ENCODE measurements at regions not wholly inside any gene's neighbourhood (a gene's known extent, or its start where the extent isn't known, plus 50 kb on each side); places are given as distances from the start of the nearest gene placed in this dataset.

- Histone ChIP-seq H4K20me1 (ENCODE audit: insufficient read depth, low read length, poor library complexity, severe bottlenecking) (no peaks in the 10 kb centered on the region), H3K9me3 (ENCODE audit: insufficient read depth, low read depth, low read length) (no peaks in the 10 kb centered on the region), H3K79me2 (ENCODE audit: insufficient read depth, low read length) (no peaks in the 10 kb centered on the region), H3K9me2 (replicated peaks; ENCODE audit: low read depth, low read length) (0 out of 2 replicates have a peak, but pooled peaks cover 4% of the 10 kb centered on the region), H3K4me2 (ENCODE audit: low read depth, low read length, poor library complexity, severe bottlenecking) (no peak overlapping the region), H3K27me3 (ENCODE audit: insufficient read depth, low read length, poor library complexity, severe bottlenecking) (no peaks in the 10 kb centered on the region), H3K4me1 (ENCODE audit: insufficient read depth, low read length, poor library complexity, severe bottlenecking) (no peaks in the 10 kb centered on the region), H3K36me3 (ENCODE audit: insufficient read depth, low read length) (no peaks in the 10 kb centered on the region), H3K4me3 (ENCODE audit: low read length, poor library complexity, severe bottlenecking) (no peak overlapping the region), H3K9ac (ENCODE audit: low read depth, low read length, poor library complexity, severe bottlenecking) (no peak overlapping the region), H2AFZ (ENCODE audit: low read length) (no peak overlapping the region), H3F3A (ENCODE audit: low read depth) (no peaks in the 10 kb centered on the region)
- TF ChIP-seq EZH2phosphoT487 (IDR thresholded peaks at IDR 0.05; ENCODE audit: borderline replicate concordance), result no peak
- TF ChIP-seq, protein P1, sequence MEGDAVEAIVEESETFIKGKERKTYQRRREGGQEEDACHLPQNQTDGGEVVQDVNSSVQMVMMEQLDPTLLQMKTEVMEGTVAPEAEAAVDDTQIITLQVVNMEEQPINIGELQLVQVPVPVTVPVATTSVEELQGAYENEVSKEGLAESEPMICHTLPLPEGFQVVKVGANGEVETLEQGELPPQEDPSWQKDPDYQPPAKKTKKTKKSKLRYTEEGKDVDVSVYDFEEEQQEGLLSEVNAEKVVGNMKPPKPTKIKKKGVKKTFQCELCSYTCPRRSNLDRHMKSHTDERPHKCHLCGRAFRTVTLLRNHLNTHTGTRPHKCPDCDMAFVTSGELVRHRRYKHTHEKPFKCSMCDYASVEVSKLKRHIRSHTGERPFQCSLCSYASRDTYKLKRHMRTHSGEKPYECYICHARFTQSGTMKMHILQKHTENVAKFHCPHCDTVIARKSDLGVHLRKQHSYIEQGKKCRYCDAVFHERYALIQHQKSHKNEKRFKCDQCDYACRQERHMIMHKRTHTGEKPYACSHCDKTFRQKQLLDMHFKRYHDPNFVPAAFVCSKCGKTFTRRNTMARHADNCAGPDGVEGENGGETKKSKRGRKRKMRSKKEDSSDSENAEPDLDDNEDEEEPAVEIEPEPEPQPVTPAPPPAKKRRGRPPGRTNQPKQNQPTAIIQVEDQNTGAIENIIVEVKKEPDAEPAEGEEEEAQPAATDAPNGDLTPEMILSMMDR (conservative IDR thresholded peaks at IDR 0.05; ENCODE audit: low read length), result no peak
Measured at GRCh38 chr1:219795363-219795917, 132.9 kb downstream of the SLC30A10 start.

DNA sequence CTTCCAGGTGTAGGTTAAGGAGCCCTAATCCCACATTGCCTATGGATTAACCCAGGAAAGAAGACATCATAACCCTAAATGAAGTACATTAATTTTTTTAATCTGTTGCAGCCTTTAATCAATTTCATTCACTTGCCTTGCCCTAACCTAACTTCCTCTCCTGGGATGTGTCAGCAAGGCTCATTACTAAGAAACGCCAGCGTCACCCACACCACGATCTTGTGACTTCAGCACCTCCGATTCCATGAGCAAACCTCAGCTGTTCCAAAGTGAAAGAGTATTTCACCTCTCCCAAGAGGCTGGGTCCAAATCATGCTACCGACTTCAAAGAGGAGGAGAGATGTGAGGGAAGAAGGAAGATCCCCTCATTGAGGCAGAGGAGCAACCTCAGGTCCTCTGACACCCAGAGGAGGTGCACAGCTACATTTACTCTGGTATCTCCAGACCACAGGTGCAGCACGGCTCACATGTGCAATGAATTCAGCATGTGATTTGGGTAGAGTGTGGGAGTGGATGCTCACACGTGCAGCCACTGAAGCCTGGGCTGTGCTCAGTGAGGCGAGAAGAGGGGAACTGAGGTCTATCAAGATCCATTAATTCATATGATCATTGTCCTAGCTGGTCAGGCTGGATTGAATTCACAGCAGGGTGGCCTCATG, 134.1 kb downstream of the SLC30A10 start:
- no peak overlapping the region for H2AFZ ChIP-seq (ENCODE audit: low read length)
- no peak overlapping the region for H3K4me3 ChIP-seq (ENCODE audit: low read length, poor library complexity, severe bottlenecking)
- H3F3A ChIP-seq (ENCODE audit: low read depth), result no peaks in the 10 kb centered on the region
- H3K27me3 ChIP-seq (ENCODE audit: insufficient read depth, low read length, poor library complexity, severe bottlenecking), result no peaks in the 10 kb centered on the region
- H4K20me1 ChIP-seq (ENCODE audit: insufficient read depth, low read length, poor library complexity, severe bottlenecking), result no peaks in the 10 kb centered on the region
- TF ChIP-seq, protein P1 (conservative IDR thresholded peaks at IDR 0.05; ENCODE audit: low read length), result no peak
- TF ChIP-seq EZH2phosphoT487 (IDR thresholded peaks at IDR 0.05; ENCODE audit: borderline replicate concordance), result no peak
- H3K4me1 ChIP-seq (ENCODE audit: insufficient read depth, low read length, poor library complexity, severe bottlenecking), result no peaks in the 10 kb centered on the region
- 0 out of 2 replicates have a peak, but pooled peaks cover 4% of the 10 kb centered on the region for H3K9me2 ChIP-seq (replicated peaks; ENCODE audit: low read depth, low read length)
- H3K9me3 ChIP-seq (ENCODE audit: insufficient read depth, low read depth, low read length), result no peaks in the 10 kb centered on the region
- H3K4me2 ChIP-seq (ENCODE audit: low read depth, low read length, poor library complexity, severe bottlenecking), result no peak overlapping the region
- no peak overlapping the region for H3K9ac ChIP-seq (ENCODE audit: low read depth, low read length, poor library complexity, severe bottlenecking)
- H3K36me3 ChIP-seq (ENCODE audit: insufficient read depth, low read length), result no peaks in the 10 kb centered on the region
- H3K79me2 ChIP-seq (ENCODE audit: insufficient read depth, low read length), result no peaks in the 10 kb centered on the region

DNA sequence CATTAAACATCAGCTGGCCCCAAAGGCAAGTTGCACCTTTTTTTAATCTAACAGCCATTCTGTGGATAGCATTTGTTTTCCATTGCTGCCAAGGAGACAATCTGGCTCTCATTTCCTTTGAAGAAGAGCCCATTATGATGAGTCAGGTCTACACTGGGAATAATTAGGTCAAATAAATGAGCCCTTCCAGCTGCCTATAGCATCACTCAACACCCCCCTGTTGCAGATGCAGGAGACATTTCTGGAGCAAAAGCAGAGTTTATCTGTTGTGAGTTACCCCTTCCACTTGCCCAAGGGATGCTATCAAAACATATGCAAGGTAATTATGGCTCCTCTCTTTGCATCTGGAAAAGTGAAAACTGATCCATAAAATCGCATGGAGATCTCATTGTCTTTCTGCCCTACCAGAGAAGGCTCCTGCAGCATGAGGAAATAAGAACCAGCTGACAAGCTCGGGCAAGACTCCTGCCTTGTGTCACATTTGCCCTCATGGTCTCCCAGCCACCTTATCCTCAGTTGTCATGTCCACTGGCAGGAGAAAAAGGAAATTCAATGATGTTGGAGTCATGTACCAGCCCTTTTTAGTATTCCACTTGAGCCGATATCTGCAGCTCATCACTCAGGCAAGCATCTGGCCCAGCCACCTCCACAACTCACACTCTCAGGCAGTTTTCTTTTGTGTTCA, 135.9 kb downstream of the SLC30A10 start:
- Histone ChIP-seq H3K36me3 (ENCODE audit: insufficient read depth, low read length) (no peaks in the 10 kb centered on the region), H3K27me3 (ENCODE audit: insufficient read depth, low read length, poor library complexity, severe bottlenecking) (no peaks in the 10 kb centered on the region), H4K20me1 (ENCODE audit: insufficient read depth, low read length, poor library complexity, severe bottlenecking) (no peaks in the 10 kb centered on the region), H2AFZ (ENCODE audit: low read length) (no peak overlapping the region), H3K4me3 (ENCODE audit: low read length, poor library complexity, severe bottlenecking) (no peak overlapping the region), H3K9ac (ENCODE audit: low read depth, low read length, poor library complexity, severe bottlenecking) (no peak overlapping the region), H3K79me2 (ENCODE audit: insufficient read depth, low read length) (no peaks in the 10 kb centered on the region), H3F3A (ENCODE audit: low read depth) (no peaks in the 10 kb centered on the region), H3K9me2 (replicated peaks; ENCODE audit: low read depth, low read length) (no peaks in the 10 kb centered on the region), H3K4me2 (ENCODE audit: low read depth, low read length, poor library complexity, severe bottlenecking) (no peak overlapping the region), H3K4me1 (ENCODE audit: insufficient read depth, low read length, poor library complexity, severe bottlenecking) (no peaks in the 10 kb centered on the region), H3K9me3 (ENCODE audit: insufficient read depth, low read depth, low read length) (no peaks in the 10 kb centered on the region)
- TF ChIP-seq, protein P1 (conservative IDR thresholded peaks at IDR 0.05; ENCODE audit: low read length), result no peak
- no peak for TF ChIP-seq EZH2phosphoT487 (IDR thresholded peaks at IDR 0.05; ENCODE audit: borderline replicate concordance)
